Parathyroid adenoma (tissue), 2 donors: ENCODE measurements at regions not wholly inside any gene's neighbourhood (a gene's known extent, or its start where the extent isn't known, plus 50 kb on each side); places are given as distances from the start of the nearest gene placed in this dataset.

Experiments
- H2AFZ ChIP-seq: fragments of 300-600 bp; sonication (generic); one replicate; pipeline ENCODE4 v1.7.0; 2017; ENCODE audit warnings: antibody characterized with exemption, mild to moderate bottlenecking
- H3K27ac ChIP-seq: fragments of 300-600 bp; sonication (generic); one replicate; pipeline ENCODE4 v1.7.0; 2017
- H3K27me3 ChIP-seq: fragments of 300-600 bp; sonication (generic); one replicate; pipeline ENCODE4 v1.7.0; 2017; ENCODE audit warnings: low read length; ENCODE audit not compliant: control insufficient read depth, insufficient read depth
- H3K36me3 ChIP-seq: fragments of 300-600 bp; sonication (generic); one replicate; pipeline ENCODE4 v1.7.0; 2017; ENCODE audit warnings: low read length; ENCODE audit not compliant: control insufficient read depth, insufficient read depth
- H3K4me1 ChIP-seq: fragments of 300-600 bp; sonication (generic); one replicate; pipeline ENCODE4 v1.7.0; 2017; ENCODE audit warnings: control low read depth
- H3K4me2 ChIP-seq: fragments of 300-600 bp; sonication (generic); one replicate; pipeline ENCODE4 v1.7.0; 2017; ENCODE audit warnings: low read length
- H3K4me3 ChIP-seq: fragments of 300-600 bp; sonication (generic); one replicate; pipeline ENCODE4 v1.7.0; 2017; ENCODE audit warnings: low read depth, low read length
- H3K79me2 ChIP-seq: fragments of 300-600 bp; sonication (generic); one replicate; pipeline ENCODE4 v1.7.0; 2017; ENCODE audit warnings: control low read depth
- H3K9ac ChIP-seq: fragments of 300-600 bp; sonication (generic); one replicate; pipeline ENCODE4 v1.7.0; 2017; ENCODE audit warnings: mild to moderate bottlenecking
- H3K9me3 ChIP-seq: fragments of 300-600 bp; sonication (generic); one replicate; pipeline ENCODE4 v1.7.0; 2017; ENCODE audit warnings: low read length; ENCODE audit not compliant: control insufficient read depth
- TF ChIP-seq, protein P1 (sequence below): fragments of 300-600 bp; sonication (generic); IDR thresholded peaks from one replicate; pipeline ENCODE4 v1.7.0; 2017; ENCODE audit warnings: antibody characterized with exemption, mild to moderate bottlenecking
- donor health status: primary hyperparathyroidism.

DNA sequence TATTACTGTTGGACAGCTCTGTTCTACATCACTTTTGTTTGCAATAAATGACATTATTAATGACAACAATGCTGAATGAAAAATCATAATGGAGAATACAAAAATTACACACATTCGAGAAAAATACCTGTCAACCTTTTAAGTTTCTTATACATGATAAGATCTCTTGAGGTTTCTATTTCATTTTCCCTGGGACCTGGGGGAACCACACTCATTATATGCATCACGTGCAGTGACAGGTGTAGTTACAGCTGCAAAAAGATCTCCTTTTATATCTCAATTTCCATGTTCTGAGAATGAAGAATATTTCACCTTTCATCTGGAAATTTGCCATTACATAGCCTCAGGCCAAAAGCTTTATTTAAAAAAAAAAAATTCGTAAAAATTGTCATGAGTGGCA lies 1347.0 kb upstream of the AGA start:
- Histone ChIP-seq H3K9ac (no peak overlapping the region), H3K27ac (no peak overlapping the region), H3K4me1 (no peaks in the 10 kb centered on the region), H3K79me2 (no peaks in the 10 kb centered on the region), H3K27me3 (no peaks in the 10 kb centered on the region), H3K36me3 (no peaks in the 10 kb centered on the region), H2AFZ (no peak overlapping the region), H3K4me2 (no peak overlapping the region), H3K4me3 (no peak overlapping the region), H3K9me3 (no peaks in the 10 kb centered on the region)
- TF ChIP-seq, protein P1, sequence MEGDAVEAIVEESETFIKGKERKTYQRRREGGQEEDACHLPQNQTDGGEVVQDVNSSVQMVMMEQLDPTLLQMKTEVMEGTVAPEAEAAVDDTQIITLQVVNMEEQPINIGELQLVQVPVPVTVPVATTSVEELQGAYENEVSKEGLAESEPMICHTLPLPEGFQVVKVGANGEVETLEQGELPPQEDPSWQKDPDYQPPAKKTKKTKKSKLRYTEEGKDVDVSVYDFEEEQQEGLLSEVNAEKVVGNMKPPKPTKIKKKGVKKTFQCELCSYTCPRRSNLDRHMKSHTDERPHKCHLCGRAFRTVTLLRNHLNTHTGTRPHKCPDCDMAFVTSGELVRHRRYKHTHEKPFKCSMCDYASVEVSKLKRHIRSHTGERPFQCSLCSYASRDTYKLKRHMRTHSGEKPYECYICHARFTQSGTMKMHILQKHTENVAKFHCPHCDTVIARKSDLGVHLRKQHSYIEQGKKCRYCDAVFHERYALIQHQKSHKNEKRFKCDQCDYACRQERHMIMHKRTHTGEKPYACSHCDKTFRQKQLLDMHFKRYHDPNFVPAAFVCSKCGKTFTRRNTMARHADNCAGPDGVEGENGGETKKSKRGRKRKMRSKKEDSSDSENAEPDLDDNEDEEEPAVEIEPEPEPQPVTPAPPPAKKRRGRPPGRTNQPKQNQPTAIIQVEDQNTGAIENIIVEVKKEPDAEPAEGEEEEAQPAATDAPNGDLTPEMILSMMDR, result no peak

DNA sequence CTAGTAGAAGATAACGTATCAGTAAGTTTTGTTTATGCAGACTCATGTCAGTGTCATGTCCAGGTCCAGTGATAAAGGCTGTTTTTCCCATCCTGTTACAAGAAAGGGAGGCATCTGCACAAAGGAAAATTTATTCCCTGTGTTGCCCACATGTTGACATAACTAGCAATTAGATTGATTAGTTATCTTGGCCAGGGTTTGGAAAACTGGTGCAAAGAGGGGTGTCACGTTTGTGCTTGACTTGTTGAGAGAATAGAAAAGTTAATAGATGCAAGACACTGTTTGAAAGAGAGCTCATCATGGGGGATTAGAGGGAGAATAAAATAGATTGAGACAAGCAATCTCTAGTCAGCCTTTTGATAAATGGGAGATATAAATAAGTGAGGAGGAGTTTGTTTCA lies 1357.0 kb upstream of the AGA start:
- Histone ChIP-seq H3K79me2 (no peaks in the 10 kb centered on the region), H3K4me1 (no peaks in the 10 kb centered on the region), H3K9me3 (no peaks in the 10 kb centered on the region), H3K9ac (no peak overlapping the region), H3K36me3 (no peaks in the 10 kb centered on the region), H3K4me3 (no peak overlapping the region), H3K27ac (no peak overlapping the region), H2AFZ (no peak overlapping the region), H3K27me3 (no peaks in the 10 kb centered on the region), H3K4me2 (no peak overlapping the region)
- TF ChIP-seq, protein P1, result no peak

DNA sequence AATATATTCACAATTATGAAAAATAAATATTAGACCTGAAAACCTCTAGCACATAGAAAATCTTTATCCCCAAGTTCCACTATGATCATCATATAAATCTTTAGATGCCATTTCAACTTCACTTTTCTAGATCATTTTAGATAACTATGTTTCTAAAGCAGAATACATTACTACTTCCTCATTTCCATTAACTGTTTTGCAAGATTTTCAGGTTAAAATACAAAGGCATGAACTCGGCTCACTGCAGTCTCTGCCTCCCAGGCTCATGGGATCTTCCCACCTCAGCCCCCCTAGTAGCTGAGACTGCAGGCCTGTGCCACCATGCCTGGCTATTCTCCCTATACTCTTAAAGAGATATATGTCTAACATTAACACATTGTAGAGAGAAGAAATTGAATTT lies 1365.9 kb upstream of the AGA start:
- Histone ChIP-seq H3K4me3 (no peak overlapping the region), H3K79me2 (no peaks in the 10 kb centered on the region), H3K27me3 (no peaks in the 10 kb centered on the region), H3K4me1 (no peaks in the 10 kb centered on the region), H3K9ac (no peak overlapping the region), H3K27ac (no peak overlapping the region), H3K36me3 (no peaks in the 10 kb centered on the region), H3K9me3 (no peaks in the 10 kb centered on the region), H2AFZ (no peak overlapping the region), H3K4me2 (no peak overlapping the region)
- TF ChIP-seq, protein P1, result no peak

DNA sequence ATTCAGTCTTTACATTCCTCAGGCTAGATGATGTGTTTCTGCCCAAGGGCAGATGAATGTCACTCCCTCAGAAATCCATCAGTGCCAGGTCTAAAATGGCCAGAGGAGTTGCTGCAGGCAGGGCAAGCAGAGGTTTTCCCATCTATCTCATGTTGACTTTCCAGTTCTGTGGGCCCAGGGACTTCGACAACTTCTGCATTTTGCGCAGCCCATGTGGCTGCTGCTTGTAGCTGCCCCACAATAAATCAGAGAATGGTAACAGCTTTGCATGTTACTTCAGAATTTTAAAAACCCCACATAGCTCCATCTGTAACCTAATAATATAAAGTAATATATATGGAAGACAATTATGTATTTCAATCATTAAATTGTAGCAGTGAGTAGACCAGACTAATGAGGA lies 1367.7 kb upstream of the AGA start:
- Histone ChIP-seq H3K4me2 (no peak overlapping the region), H3K9me3 (no peaks in the 10 kb centered on the region), H3K36me3 (no peaks in the 10 kb centered on the region), H2AFZ (no peak overlapping the region), H3K27ac (no peak overlapping the region), H3K4me3 (no peak overlapping the region), H3K27me3 (no peaks in the 10 kb centered on the region), H3K9ac (no peak overlapping the region), H3K4me1 (no peaks in the 10 kb centered on the region), H3K79me2 (no peaks in the 10 kb centered on the region)
- TF ChIP-seq, protein P1, result no peak

DNA sequence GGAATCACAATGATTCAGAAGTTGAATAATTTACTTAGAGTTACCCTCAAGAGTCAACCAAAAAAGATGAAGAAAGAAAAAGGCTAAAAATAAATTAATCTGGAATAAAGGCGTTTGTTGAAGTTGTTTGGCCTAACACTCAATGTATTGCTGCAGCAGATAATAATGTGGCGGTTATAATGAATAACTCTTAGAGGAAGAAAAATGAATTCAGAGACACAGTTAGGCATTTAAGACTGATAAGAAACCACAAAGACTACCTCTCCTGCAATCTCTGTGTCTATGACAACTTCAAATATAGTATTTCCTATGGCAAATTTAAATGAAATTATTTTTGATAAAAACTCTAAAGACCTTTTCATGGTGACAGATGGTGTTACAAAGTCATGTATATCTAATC lies 1369.1 kb upstream of the AGA start:
- H2AFZ ChIP-seq, result no peak overlapping the region
- H3K9me3 ChIP-seq, result no peaks in the 10 kb centered on the region
- no peak overlapping the region for H3K4me2 ChIP-seq
- no peaks in the 10 kb centered on the region for H3K27me3 ChIP-seq
- no peak overlapping the region for H3K27ac ChIP-seq
- H3K4me1 ChIP-seq, result no peaks in the 10 kb centered on the region
- no peak overlapping the region for H3K9ac ChIP-seq
- H3K4me3 ChIP-seq, result no peak overlapping the region
- TF ChIP-seq, protein P1, result no peak
- no peaks in the 10 kb centered on the region for H3K36me3 ChIP-seq
- no peaks in the 10 kb centered on the region for H3K79me2 ChIP-seq
